ENCODE measurements at regions not wholly inside any gene's neighbourhood (a gene's known extent, or its start where the extent isn't known, plus 50 kb on each side); places are given as distances from the start of the nearest gene placed in this dataset.
"Not testable (repeated sequence)": the region's sequence is repeated elsewhere in the genome, so short reads cannot be mapped to it uniquely, and the experiment has no call there.

DNA sequence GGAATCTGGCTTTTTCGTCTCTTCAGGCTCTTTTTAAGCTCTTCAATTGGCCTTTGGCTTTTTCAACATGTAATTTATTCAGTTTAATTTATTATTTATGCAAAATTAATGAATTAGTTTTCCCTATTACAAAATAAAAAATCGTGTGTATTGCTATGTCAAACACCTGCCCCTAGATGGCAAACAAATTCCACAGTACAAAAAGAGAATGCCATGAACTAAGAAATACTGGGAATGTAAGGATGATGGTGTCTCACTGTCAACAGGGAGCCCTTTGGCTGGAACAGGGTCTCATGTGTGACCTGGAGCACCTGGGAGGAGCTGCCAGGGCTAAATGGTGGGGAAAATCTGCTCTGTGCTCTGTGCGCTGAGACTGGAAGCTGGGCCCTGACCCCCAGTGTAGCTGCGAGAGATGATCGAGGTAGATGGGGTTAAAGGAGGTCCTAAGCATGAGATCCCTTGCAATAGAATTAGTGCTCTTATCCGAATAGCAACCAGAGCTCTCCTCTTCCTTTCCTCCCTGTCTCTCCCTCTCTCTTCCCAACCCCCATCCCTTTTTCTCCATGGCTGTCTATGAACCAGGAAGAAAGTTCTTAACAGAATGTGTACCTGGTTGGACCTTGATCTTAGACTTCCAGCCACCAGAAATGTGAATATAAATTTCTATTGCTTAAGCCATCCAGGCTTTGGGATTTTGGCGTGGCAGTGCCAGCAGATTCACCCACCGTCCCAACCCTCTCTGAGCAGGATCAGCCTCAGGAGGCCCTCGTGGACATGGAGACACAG, 1183.5 kb downstream of the RPIA start:
- DNase-seq, result not testable (repeated sequence)

- not testable (repeated sequence) for DNase-seq
Observed at GRCh38 chr2:89876445-89876844, 1185.0 kb downstream of the RPIA start.

- not testable (repeated sequence) for DNase-seq
Observed at GRCh38 chr2:89876878-89877277, 1185.4 kb downstream of the RPIA start.

GRCh38 chr2:89882880-89883279, 1191.4 kb downstream of the RPIA start:
- DNase-seq, result not testable (repeated sequence)

DNA sequence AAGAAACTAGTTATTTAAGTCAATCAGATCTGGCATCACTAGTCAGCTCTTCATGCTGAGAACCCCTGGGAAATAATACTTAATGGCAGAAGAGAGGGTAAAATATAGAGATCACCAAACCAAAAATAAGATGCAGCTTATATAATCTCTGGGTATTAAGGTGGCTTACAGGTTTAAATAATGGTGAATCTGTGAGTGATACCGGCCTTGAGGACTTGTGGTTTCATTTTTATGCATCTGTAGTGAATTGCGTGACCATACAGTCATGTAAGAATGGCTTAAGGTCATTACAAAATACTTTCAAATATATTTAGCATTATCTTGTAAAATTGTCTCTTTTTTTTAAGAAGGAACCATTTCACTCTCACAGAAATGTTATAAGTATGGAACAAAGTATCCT, 1192.2 kb downstream of the RPIA start:
- DNase-seq, result not testable (repeated sequence)

- DNase-seq, result not testable (repeated sequence)
Observed at GRCh38 chr2:89885071-89885470, 1193.6 kb downstream of the RPIA start.

GRCh38 chr2:89888693-89889092, 1197.2 kb downstream of the RPIA start:
- DNase-seq, result not testable (repeated sequence)

- DNase-seq, result not testable (repeated sequence)
Observed at GRCh38 chr2:89890185-89890773, 1198.8 kb downstream of the RPIA start.

- not testable (repeated sequence) for DNase-seq
Observed at GRCh38 chr2:89894988-89895387, 1203.5 kb downstream of the RPIA start.

- not testable (repeated sequence) for DNase-seq
Observed at GRCh38 chr2:89895629-89896028, 1204.2 kb downstream of the RPIA start.

- peak in 2 of 4 experiments; percentile 4 to 12 for DNase-seq
Observed at GRCh38 chr2:89927018-89927417, 1235.5 kb downstream of the RPIA start.

GRCh38 chr2:89935436-89935835, 1244.0 kb downstream of the RPIA start:
- peak in 1 of 4 experiments; percentile 1 for DNase-seq

DNA sequence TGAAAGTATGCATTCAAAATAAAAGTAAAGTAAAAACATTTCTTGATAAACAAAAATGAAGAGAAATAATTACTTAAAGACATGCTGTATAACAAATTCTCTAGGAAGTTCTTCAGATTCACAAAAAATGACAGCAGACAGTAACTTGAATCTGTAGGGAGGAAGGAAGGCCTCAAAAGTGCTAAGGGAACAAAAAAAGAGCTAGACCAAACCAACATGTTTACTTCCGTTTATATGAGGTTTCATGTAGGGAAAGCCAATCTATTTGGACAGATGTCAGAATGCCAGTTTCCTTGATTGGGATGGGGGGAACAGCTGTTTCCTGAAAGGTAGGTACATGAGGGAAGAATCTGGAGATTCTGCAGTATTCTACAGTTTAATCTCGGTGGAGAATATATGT, 1244.5 kb downstream of the RPIA start:
- peak in 3 of 4 experiments; percentile 12 to 56 (median 45) for DNase-seq

GRCh38 chr2:89936559-89936958, 1245.1 kb downstream of the RPIA start:
- DNase-seq, result not testable (repeated sequence)

DNA sequence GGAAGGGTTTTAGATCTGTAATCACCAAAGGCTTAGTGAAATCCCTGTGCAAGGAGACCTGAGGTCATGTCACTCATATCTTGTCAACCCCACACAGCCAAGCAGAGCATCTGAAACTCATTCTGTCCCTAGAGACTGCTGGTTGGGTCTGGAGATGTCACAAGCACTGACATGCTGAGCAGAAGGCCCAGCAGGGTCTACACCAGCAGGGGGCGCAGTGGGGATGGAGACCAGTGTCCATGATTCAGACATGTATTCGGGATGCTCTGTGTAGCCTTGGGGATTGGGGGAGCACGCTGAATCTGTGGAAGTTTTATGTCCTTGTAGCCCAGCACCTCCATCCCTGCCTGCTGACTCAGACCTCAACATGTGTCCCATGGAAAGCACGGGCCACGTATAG, 1247.3 kb downstream of the RPIA start:
- DNase-seq, result not testable (repeated sequence)

DNA sequence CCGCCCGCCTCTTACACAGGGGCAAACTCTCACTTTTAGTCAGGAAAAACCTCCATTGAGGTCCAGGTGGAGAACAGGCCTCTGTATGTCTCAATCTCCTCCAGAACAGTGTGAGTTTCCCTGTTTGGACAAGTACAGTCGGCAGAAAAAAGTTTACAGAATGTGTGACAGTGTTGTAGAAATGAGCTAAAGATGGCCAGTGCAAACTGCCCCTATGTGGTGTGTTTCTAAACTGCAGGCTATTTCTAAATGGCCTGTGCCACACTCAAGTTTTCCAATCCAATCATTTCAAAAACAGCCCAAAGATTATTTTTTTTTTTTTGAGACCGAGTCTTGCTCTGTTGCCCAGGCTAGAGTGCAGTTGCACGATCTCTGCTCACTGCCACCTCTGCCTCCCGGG, 1252.8 kb downstream of the RPIA start:
- DNase-seq, result not testable (repeated sequence)

GRCh38 chr2:89945004-89945616, 1253.6 kb downstream of the RPIA start:
- not testable (repeated sequence) for DNase-seq

GRCh38 chr2:89947208-89947815, 1255.8 kb downstream of the RPIA start:
- DNase-seq, result not testable (repeated sequence)

DNA sequence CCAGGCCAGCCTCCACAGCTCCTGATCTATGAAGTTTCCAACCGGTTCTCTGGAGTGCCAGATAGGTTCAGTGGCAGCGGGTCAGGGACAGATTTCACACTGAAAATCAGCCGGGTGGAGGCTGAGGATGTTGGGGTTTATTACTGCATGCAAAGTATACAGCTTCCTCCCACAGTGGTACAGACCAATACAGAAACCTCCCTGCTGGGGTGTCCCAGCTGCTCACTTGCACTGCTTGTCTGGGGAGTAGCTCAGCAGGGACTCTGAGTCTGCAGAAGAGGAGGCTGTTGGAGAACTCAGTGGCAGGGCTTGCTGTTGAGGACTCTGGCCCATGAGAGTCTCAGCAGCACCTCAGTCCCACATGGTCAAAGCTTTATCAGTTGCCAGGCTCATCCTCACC, 1256.6 kb downstream of the RPIA start:
- DNase-seq, result not testable (repeated sequence)

DNA sequence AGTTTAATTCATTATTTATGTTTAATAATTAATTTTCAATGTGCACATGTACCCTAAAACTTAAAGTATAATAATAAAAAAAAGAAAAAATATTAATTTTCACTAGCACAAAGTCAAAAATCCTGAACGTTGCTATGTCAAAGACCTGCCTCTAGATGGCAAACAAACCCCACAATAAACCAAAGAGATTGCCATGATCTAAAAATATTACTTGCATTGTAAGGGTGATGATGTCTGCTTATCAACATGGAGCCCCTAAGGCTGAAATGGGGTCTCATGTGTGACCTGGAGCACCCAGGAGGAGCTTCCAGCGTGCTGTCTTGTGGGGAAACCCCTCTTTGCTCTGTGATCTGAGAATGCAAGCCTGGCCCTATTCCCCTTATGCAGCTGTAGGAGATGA, 1259.3 kb downstream of the RPIA start:
- not testable (repeated sequence) for DNase-seq

GRCh38 chr2:89957236-89957635, 1265.8 kb downstream of the RPIA start:
- peak; percentile 21 to 38 (median 34) for DNase-seq

DNA sequence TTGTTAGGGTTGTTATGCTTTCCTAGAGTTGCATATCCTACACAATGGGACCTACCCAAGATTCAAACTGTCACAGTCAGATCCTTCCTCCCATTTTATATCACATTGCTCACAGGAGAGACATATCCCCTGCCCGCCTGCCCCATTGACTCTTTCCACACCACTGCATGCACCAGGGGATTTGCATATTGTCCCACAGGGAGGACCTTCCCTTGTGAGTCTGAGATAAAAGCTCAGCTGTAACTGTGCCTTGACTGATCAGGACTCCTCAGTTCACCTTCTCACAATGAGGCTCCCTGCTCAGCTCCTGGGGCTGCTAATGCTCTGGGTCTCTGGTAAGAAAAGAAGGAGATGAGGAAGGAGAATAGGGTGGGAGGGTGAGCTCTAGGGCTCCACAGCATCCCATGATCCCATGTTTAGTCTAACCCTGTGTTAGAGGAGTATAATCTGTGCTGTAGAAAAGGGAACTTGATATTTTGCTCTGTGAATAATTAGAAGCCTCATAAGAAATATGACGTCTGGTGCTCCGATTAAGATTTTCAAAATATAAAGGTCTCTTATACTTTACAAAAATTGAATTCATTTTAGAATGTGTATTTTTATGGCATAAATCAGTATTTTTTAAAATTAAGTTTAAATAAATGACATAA, 1268.4 kb downstream of the RPIA start:
- not testable (repeated sequence) for DNase-seq

- not testable (repeated sequence) for DNase-seq
Observed at GRCh38 chr2:89960570-89960969, 1269.1 kb downstream of the RPIA start.

Measured in suppressor macrophage (primary cell).